HL-60/S4 treated with retinoic acid at 250 ng/mL for 4 days and 3 days (cell line): ENCODE measurements at regions not wholly inside any gene's neighbourhood (a gene's known extent, or its start where the extent isn't known, plus 50 kb on each side); places are given as distances from the start of the nearest gene placed in this dataset.
"Not testable (repeated sequence)": the region's sequence is repeated elsewhere in the genome, so short reads cannot be mapped to it uniquely, and the experiment has no call there.

Experiments
- in situ Hi-C: fragments of 300-500 bp; cut with MboI; formaldehyde crosslinking; loops from 2 replicates; pipeline ENCODE4 v1.7.0; 2022; ENCODE audit warnings: low sequenced_read_pairs

- in situ Hi-C loops, result no loop called here
Measured at GRCh38 chr7:45401155-45401554, 173.0 kb upstream of the ADCY1 start.

- in situ Hi-C loops, result no loop called here
Measured at GRCh38 chr7:45401851-45402250, 172.3 kb upstream of the ADCY1 start.

DNA sequence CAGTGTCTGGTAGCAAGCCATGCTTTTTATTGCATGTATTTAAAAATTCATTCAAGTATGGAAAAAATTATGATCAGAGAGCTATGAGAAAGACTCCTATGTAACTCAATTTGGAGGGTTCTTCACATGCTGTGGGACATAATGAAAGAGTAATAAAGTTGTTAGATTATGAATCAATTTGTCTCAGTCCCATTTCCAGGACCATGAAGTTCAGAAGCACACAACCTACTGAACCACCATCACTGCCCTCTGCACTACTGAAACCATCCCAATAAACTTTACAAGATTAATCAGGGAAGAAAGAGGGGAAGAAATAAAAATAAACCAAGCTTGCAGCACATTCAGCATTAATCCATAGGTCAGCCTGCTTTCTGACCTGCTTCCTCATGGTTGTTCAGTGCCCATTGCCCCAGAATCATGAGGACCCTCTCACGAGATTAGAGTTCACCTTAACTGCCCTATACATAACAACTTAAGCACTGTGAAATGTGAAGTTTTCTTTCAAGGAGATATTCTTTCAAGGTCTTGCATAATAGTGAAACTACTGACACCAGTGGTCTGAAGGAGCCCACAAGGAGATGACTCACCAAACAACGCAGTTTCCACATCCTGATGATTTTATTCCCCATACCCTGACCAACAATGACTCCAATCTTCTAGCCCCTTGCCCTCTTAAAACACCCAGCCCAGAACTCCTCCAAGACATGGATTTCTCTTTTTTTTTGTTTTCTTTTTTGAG is 171.5 kb upstream of the ADCY1 start:
- in situ Hi-C loops, result no loop called here

DNA sequence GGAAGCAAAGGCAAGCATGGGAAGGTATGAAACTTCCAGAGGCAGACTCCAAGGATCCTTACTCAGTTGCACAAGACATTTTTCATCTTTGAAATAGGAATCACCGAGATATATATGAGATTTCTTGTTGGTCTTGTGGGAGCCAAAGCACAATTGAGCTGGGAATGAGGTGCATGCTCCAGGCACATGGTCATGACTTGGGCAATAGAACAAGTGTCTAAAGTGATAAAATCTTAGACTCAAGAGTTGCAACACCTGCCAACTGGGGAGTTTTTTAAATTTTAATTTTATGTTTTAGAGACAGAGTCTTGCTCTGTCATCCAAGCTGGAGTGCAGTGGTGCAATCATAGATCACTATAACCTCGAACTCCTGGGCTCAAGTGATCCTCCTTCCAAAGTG is 169.5 kb upstream of the ADCY1 start:
- in situ Hi-C loops, result no loop called here

GRCh38 chr7:45407730-45408408 is 166.3 kb upstream of the ADCY1 start:
- in situ Hi-C loops, result no loop called here

DNA sequence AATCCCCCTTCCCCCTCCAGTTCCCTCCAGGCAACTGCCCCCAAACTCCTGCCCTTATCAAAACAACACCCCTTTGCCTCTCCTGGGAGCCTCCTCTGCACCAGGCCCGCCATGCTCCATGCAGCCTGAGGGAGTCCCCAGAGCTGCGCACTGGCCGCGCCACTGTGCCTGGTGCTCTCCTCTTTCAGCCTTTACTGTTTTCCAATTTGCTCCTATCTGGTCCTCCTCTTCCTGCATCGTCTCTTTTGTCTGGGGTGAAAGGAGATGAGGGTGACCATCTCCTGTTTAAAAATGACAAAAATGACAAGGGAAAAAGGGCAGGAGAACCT is 165.8 kb upstream of the ADCY1 start:
- in situ Hi-C loops, result no loop called here

- in situ Hi-C loops, result no loop called here
Measured at GRCh38 chr7:45410893-45411292, 163.3 kb upstream of the ADCY1 start.

DNA sequence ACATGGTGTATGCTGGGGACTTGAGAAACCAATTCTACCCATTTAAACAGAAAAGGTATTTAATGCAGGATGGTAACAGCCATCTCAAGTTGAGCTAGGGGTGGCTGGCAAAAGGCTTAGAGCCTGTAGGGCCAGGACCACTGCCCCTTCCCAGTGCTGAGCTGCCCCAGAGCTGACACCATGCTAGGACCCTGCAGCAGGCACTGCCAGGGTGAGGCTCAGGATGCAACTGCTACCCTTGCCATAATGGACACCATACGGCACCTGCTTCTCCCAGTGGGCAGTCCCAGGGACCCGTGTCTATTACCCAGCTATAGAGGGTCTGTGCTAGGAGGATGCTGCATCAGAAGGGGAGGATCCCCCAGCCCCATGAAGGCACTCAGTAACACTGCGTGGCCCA is 160.7 kb upstream of the ADCY1 start:
- in situ Hi-C loops, result no loop called here

DNA sequence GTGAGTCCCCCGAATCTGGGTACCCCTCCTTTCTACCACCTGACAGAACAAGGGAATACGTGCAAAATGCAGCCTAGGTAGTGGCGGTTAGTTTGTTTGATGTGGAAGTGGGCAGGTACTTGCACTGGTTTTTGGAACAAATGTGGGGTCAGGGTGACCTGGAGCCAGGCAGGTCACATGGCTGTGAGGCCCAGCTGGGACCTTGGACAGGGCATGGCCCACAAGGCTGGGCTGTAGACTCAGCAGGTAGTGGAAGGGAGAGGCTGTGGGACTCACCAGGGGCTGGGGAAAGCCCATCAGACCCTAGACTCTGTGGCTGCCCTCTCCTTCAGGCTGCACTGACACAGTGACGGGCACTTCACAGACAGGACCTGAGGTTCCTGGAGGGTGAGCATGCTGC is 159.9 kb upstream of the ADCY1 start:
- in situ Hi-C loops, result no loop called here

- in situ Hi-C loops, result no loop called here
Measured at GRCh38 chr7:45415265-45415664, 158.9 kb upstream of the ADCY1 start.

- in situ Hi-C loops, result no loop called here
Measured at GRCh38 chr7:45416846-45417245, 157.3 kb upstream of the ADCY1 start.

GRCh38 chr7:45417268-45417667 is 156.9 kb upstream of the ADCY1 start:
- in situ Hi-C loops, result no loop called here

- in situ Hi-C loops, result no loop called here
Measured at GRCh38 chr7:45417735-45418134, 156.4 kb upstream of the ADCY1 start.

DNA sequence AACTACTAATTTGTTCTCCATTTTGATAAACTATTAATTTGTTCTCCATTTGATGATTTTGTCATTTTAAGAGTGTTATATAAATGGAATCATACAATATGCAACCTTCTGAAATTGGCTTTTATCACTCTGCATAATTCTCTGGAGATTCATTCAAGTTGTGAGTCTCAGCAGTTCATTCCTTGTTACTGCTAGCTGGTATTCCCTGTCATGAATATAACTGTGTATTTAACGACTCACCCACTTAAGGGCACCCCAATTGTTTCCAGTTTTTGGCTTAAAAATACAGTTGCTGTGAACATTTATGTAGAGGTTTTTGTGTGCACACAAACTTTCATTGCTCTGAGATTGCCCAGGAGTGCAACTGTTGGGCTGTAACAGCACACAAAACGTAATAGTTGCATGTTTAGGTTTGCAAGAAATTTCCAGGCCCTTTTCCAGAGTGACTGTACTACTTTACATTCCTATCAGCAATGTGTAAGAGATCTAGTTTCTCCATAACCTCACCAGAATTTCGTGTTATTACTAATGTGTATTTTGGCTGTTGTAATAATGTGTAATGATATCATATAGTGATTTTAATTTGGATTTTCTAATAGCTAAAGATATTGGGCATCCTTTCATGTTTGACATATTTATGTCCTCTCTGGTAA is 153.2 kb upstream of the ADCY1 start:
- in situ Hi-C loops, result no loop called here

DNA sequence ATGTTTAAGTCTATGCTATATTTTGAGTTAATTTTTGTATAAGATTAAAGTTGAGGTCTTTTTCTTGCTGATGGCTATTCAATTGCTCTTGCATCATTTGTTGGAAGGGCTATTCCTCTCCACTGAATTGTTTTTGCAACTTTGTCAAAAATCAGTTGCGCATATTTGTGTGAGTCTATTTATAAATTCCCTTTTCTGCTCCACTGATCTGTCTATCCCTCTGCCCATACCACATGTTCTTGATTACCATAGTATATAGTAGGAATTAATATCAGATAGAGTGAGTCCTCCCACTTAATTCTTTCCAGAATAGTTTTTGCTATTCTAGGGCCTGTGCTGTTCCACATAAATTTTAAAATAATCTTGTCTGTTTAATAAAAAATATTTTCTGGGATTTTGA is 152.4 kb upstream of the ADCY1 start:
- in situ Hi-C loops, result no loop called here

DNA sequence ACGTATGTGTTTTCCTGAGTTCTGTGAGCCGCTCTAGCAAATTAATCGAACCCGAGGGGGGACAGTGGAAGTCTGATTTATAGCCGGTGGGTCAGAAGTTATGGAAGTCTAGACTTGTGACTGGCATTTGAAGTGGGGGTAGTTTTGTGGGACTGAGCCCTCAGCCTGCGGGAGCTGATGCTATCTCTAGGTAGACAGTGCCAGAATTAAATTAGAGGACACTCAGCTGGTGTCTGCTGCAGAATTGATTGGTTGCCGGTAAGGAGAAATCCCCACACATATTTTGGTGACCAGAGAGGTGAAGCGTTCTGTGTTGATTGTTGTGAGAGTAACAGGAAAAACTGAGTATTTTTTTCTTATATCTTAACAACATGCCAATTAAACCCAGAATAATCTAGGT is 143.8 kb upstream of the ADCY1 start:
- in situ Hi-C loops, result no loop called here

- in situ Hi-C loops, result no loop called here
Measured at GRCh38 chr7:45434167-45434784, 139.9 kb upstream of the ADCY1 start.

- in situ Hi-C loops, result no loop called here
Measured at GRCh38 chr7:45435131-45435530, 139.0 kb upstream of the ADCY1 start.

DNA sequence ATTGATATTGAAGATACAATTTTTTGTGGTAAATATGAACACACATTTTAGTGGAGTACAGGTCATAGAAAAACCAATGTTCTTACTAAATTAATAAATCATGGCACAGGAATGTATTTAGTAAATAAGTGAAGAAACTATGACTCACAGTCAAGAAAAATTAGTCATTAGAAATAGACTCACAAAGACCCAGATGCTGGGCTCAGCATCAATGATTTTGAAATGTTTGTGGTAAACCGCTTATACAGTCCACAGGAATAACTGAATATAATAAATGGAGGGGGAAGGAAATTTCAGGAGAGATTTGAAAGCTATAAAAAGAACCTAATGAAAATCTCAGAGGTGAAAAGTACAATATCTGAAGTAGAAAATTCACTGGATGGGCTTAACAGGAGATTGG is 138.3 kb upstream of the ADCY1 start:
- in situ Hi-C loops, result no loop called here

GRCh38 chr7:45440776-45441175 is 133.4 kb upstream of the ADCY1 start:
- in situ Hi-C loops, result not testable (repeated sequence)

DNA sequence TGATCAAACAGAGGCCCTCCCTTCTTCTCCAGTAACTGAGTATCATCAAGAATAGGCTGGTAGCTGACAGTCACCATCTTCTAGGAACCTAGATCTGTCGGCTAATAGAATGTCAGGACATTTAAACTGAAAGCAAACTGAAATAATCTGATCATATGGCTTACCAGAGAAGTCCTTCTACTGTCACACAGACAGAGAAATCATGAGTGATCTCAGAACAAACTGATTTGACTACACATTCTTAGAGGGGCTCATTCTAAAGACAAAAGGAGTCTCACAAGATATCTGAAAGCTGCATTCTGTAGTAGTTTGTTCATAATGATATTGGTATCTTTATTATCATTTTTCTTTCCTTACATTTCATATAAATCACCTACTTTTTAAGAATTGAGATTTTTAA is 130.9 kb upstream of the ADCY1 start:
- in situ Hi-C loops, result no loop called here
